NB4 (cell line): ENCODE measurements at regions not wholly inside any gene's neighbourhood (a gene's known extent, or its start where the extent isn't known, plus 50 kb on each side); places are given as distances from the start of the nearest gene placed in this dataset.
A peak's percentile ranks its signal among the peaks of the same experiment; 100 is the strongest.

Source experiments
- DNase-seq: peaks from one replicate; pipeline ENCODE4 v3.0.0; 2010; ENCODE audit warnings: low read depth
- H3K4me3 ChIP-seq: one replicate; pipeline ENCODE4 v1.5.1; 2011; ENCODE audit warnings: mild to moderate bottlenecking, low read depth, low read length, moderate library complexity
- MYC ChIP-seq: IDR thresholded peaks from 2 replicates; pipeline ENCODE4 v1.6.1; 2011; ENCODE audit warnings: low read depth, low read length
- POLR2A ChIP-seq: IDR thresholded peaks from 2 replicates; pipeline ENCODE4 v1.6.1; 2011; ENCODE audit warnings: mild to moderate bottlenecking; ENCODE audit not compliant: insufficient read length; ENCODE audit errors: extremely low read depth
- TF ChIP-seq, protein P1 (sequence below): IDR thresholded peaks from 2 replicates; pipeline ENCODE4 v1.6.1; 2011; ENCODE audit warnings: low read depth, low read length
- TF ChIP-seq, protein P2 (sequence below): IDR thresholded peaks from one replicate; pipeline ENCODE4 v1.5.1; 2012; ENCODE audit warnings: low read depth, low read length

GRCh38 chr16:22618842-22619241 is 108.2 kb downstream of the NPIPB5 start:
- DNase-seq: peak; percentile 20
- no peak overlapping the region for H3K4me3 ChIP-seq
- TF ChIP-seq MYC (no peak), POLR2A (no peak)
- TF ChIP-seq, protein P1, sequence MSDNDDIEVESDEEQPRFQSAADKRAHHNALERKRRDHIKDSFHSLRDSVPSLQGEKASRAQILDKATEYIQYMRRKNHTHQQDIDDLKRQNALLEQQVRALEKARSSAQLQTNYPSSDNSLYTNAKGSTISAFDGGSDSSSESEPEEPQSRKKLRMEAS: no peak
- TF ChIP-seq, protein P2, sequence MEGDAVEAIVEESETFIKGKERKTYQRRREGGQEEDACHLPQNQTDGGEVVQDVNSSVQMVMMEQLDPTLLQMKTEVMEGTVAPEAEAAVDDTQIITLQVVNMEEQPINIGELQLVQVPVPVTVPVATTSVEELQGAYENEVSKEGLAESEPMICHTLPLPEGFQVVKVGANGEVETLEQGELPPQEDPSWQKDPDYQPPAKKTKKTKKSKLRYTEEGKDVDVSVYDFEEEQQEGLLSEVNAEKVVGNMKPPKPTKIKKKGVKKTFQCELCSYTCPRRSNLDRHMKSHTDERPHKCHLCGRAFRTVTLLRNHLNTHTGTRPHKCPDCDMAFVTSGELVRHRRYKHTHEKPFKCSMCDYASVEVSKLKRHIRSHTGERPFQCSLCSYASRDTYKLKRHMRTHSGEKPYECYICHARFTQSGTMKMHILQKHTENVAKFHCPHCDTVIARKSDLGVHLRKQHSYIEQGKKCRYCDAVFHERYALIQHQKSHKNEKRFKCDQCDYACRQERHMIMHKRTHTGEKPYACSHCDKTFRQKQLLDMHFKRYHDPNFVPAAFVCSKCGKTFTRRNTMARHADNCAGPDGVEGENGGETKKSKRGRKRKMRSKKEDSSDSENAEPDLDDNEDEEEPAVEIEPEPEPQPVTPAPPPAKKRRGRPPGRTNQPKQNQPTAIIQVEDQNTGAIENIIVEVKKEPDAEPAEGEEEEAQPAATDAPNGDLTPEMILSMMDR: no peak

DNA sequence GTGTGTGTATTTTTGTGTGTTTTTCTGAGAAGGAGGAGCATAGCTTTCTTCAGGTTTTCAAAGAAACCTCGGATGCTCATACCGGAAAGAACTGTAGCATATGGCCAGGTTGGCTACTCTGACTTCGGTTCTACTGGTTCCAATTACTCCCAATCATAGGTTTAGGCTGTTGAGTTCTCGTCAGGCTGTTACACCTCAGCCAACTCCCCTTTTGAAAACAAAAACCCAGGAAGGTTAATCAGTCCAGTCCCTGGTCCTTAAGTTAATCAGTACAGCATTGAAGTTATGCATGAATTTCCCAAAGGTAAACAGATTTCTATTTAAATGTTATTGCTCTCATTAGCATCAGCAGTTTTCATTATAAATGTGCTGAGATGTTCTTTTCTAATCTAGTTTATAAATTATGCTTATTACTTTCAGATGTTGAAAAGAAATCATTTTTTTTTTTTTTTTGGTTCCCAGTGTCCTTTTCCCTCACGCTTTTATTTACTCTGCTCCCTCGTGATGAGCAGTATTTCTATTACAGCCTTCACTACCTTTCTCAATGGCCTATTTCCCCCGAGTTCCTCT is 111.0 kb downstream of the NPIPB5 start:
- TF ChIP-seq POLR2A (no peak), MYC (no peak)
- TF ChIP-seq, protein P2: no peak
- TF ChIP-seq, protein P1: no peak
- DNase-seq: no peak
- H3K4me3 ChIP-seq: no peak overlapping the region

DNA sequence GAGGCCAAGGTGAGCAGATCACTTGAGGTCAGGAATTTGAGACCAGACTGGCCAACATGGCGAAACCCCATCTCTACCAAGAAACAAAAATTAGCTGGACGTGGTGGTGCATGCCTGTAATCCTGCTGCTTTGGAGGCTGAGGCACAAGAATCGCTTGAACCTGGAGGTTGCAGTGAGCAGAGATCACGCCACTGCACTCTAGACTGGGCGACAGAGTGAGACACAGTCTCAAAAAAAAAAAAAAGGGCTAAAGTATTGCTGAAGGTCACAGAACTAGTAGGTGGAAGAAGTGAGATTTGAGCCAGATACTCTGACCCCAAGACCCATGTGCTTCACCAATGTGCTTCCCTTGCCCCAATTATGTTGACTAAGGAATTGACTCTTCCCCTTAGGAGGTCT is 112.0 kb downstream of the NPIPB5 start:
- TF ChIP-seq, protein P1: no peak
- TF ChIP-seq, protein P2: no peak
- no peak for TF ChIP-seq MYC
- no peak for DNase-seq
- H3K4me3 ChIP-seq: no peak overlapping the region

DNA sequence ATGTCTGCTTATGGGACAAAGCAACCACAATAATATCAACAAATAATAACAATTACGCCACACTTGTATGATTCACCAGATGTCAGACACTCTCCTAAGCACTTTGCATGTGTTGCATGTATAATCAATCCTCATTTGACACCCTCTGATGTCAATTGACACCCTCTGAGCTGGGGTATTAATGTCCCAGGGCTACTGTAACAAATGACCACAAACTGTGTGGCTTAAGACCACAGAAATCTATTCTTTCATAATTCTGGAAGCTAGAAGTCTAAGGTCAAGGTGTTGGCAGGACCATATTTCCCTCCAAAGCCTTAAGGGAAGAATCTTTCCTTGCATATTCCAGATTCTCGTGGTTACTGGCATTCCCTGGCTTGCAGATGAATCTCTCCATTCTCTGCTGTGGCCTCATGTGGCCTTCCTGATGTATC is 112.7 kb downstream of the NPIPB5 start:
- TF ChIP-seq, protein P1: no peak
- no peak for TF ChIP-seq MYC
- no peak overlapping the region for H3K4me3 ChIP-seq
- no peak for DNase-seq

DNA sequence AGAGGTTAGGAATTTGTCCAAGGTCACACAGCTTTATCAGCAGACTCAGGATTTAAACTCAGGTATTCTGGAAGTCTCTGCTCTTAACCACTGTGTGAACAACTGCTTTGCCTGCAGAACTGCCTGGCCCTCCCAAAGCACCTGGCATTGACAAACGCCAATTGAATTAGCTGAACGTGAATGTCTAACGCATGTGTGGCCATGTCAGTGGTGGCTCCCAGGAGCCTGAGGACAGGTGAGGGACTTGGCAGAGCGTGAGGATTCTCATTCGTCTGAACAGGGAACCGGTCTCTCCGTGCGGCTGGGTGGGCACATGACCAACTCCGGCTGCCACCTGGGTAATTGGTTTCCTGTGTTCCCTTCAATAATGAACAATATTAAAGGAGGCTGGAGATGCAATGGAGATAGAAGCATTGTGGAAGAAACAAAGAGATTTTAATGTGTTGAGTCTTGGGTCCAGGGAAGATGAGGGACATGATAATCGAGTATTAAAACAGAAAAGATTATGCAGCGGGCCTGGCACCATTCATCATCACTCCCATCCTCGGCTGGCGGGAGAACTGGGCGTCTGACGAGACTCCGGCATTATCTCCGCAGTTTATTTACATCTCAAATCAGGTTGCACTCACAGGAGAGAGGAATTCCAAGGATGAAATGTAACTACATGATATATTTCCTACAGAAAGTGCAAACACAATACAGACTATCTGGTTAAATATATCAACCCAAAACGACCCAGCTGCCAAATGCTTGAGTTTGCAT is 113.5 kb downstream of the NPIPB5 start:
- DNase-seq: no peak
- TF ChIP-seq, protein P2: no peak
- TF ChIP-seq POLR2A (no peak), MYC (no peak)
- TF ChIP-seq, protein P1: no peak
- H3K4me3 ChIP-seq: no peak overlapping the region

DNA sequence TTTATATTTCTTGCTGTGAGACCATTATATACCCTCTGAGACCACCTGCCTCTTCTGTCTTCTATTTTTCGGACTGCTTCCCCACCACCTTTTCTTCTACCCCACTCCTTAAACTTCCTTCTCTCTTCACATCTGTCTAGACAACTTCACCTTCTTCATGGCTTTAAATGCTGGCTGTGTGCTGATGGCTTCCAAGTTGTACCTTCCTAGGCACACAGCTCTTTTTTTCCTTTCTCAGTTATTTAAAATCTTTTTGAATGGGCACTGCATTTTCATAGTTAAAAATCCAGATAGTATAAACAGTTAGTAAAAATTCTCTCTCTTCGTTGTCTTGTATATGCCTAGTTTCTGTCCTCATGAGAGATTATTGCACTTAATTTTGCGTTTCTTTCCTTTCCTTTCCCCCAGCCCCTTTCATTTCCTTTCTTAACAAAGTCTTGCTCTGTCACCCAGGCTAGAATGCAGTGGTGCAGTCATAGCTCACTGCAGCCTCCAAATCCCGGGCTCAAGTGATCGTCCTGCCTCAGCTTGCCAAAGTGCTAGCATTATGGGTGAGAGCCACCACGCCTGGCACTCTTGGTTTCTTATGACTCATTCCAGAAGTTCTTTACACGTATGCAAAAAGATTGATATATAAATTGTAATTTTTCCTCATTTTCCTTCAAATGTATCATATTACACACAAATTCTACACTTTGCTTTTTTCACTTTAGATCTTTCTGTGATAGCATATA is 114.3 kb downstream of the NPIPB5 start:
- TF ChIP-seq POLR2A (no peak), MYC (no peak)
- TF ChIP-seq, protein P1: no peak
- TF ChIP-seq, protein P2: no peak
- DNase-seq: no peak
- H3K4me3 ChIP-seq: no peak overlapping the region
